ENCODE measurements at regions not wholly inside any gene's neighbourhood (a gene's known extent, or its start where the extent isn't known, plus 50 kb on each side); places are given as distances from the start of the nearest gene placed in this dataset.

GRCh38 chr5:4929092-4929655 is 211.0 kb upstream of the ADAMTS16 start:
- TF ChIP-seq CTCF (IDR thresholded peaks at IDR 0.05) (no peak), POLR2A (IDR thresholded peaks at IDR 0.05) (no peak), EP300 (IDR thresholded peaks at IDR 0.05) (no peak), POLR2AphosphoS5 (IDR thresholded peaks at IDR 0.05) (no peak)
